GM12878 (cell line): ENCODE measurements at regions not wholly inside any gene's neighbourhood (a gene's known extent, or its start where the extent isn't known, plus 50 kb on each side); places are given as distances from the start of the nearest gene placed in this dataset.

Source experiments
- ATAC-seq: fragments of 200-7000 bp; cut with Tn5 transposase; 3 replicates; pipeline ENCODE4 v1.9.1; 2020; ENCODE audit warnings: mild to moderate bottlenecking, moderate library complexity
- BruUV-seq: library from RNA; stranded (reverse); fragments of 400-500 nt; replicated peaks from 2 replicates; lab custom pipeline; 2021; lab: Mats Ljungman, UMichigan
- CTCF ChIA-PET: fragments of 300-600 bp; sonication (Branson Sonifier 250); formaldehyde crosslinking; extraction: SDS; loops from one replicate; lab custom pipeline; 2021; ENCODE audit warnings: inconsistent platforms; lab: Yijun Ruan, JAX
- POLR2A ChIA-PET: fragments of 350-600 bp; formaldehyde crosslinking; extraction: SDS; loops from one replicate; lab custom pipeline; 2021; ENCODE audit warnings: inconsistent platforms; lab: Charles Lee
- RAD21 ChIA-PET: fragments of 300-600 bp; sonication (Branson Sonifier 250); formaldehyde crosslinking; loops from one replicate; lab custom pipeline; 2023; ENCODE audit warnings: antibody characterized with exemption; ENCODE audit not compliant: unreplicated experiment; lab: Charles Lee
- SMC1A ChIA-PET: fragments of 300-600 bp; sonication (Branson Sonifier 250); formaldehyde crosslinking; loops from one replicate; lab custom pipeline; 2023; ENCODE audit not compliant: unreplicated experiment, uncharacterized antibody; lab: Charles Lee
- DNase-seq: peaks from one replicate; pipeline ENCODE4 v3.0.0-alpha.2; 2011; ENCODE audit warnings: low read depth, low spot score
- FAIRE-seq: peaks from 3 replicates; lab custom pipeline; 2011; peaks lifted over from hg19 to GRCh38; lab: Jason Lieb, UNC
- H2AFZ ChIP-seq: 2 replicates; pipeline ENCODE4 v1.6.0; 2011; ENCODE audit warnings: low read depth, low read length, control low read depth; ENCODE audit not compliant: control insufficient read depth
- H3K27ac ChIP-seq: 2 replicates; pipeline ENCODE4 v1.5.1; 2011; ENCODE audit warnings: control low read depth; ENCODE audit not compliant: control insufficient read depth, insufficient read depth
- H3K27me3 ChIP-seq, 2 experiments: replicated peaks in 1 of 2; 2 replicates each; pipeline versions ENCODE4 v1.6.0 to v1.6.1; 2011; ENCODE audit warnings: low read length in 1 of 2; ENCODE audit not compliant: control insufficient read depth in 2 of 2, insufficient read depth in 2 of 2
- H3K36me3 ChIP-seq, 2 experiments: 2 replicates each; pipeline ENCODE4 v1.5.1; 2011; ENCODE audit warnings: low read length in 1 of 2; ENCODE audit not compliant: control insufficient read depth in 2 of 2, insufficient read depth in 2 of 2
- H3K4me1 ChIP-seq: 2 replicates; pipeline ENCODE4 v1.6.1; 2011; ENCODE audit warnings: mild to moderate bottlenecking, low read length, moderate library complexity, mixed read lengths; ENCODE audit not compliant: control insufficient read depth, insufficient read depth
- H3K4me2 ChIP-seq: 2 replicates; pipeline ENCODE4 v1.6.0; 2011; ENCODE audit warnings: control low read depth; ENCODE audit not compliant: control insufficient read depth, insufficient read depth
- H3K4me3 ChIP-seq: fragments of 200-600 bp; sonication (generic); 2 replicates; pipeline ENCODE4 v1.5.1; 2016
- H3K79me2 ChIP-seq: 2 replicates; pipeline ENCODE4 v1.6.0; 2011; ENCODE audit warnings: low read length; ENCODE audit not compliant: control insufficient read depth, insufficient read depth
- H3K9ac ChIP-seq: 2 replicates; pipeline ENCODE4 v1.8.0; 2011; ENCODE audit warnings: low read length, control low read depth, mixed read lengths; ENCODE audit not compliant: control insufficient read depth, insufficient read depth
- H3K9me3 ChIP-seq: replicated peaks from 3 replicates; pipeline ENCODE4 v1.5.1; 2011; ENCODE audit warnings: mild to moderate bottlenecking, low read length; ENCODE audit not compliant: control insufficient read depth, insufficient read depth
- H4K20me1 ChIP-seq: 2 replicates; pipeline ENCODE4 v1.6.0; 2011; ENCODE audit not compliant: control insufficient read depth, insufficient read depth
- ATF7 ChIP-seq: fragments of 450-650 bp; IDR thresholded peaks from 2 replicates; pipeline ENCODE4 v1.6.1; 2016; ENCODE audit warnings: low read depth, mild to moderate bottlenecking
- BMI1 ChIP-seq: fragments of 450-650 bp; IDR thresholded peaks from 2 replicates; pipeline ENCODE4 v1.6.1; 2016; ENCODE audit warnings: mild to moderate bottlenecking, moderate library complexity, borderline replicate concordance
- CEBPB ChIP-seq, 2 experiments: fragments of 150-350 bp in 1 of 2; IDR thresholded peaks; 2 replicates each; pipeline ENCODE4 v1.6.1; 2012 to 2014; ENCODE audit warnings: low read depth in 2 of 2, low read length in 2 of 2, borderline replicate concordance in 1 of 2, inconsistent platforms in 1 of 2
- CHD4 ChIP-seq: fragments of 200-600 bp; sonication (generic); IDR thresholded peaks from 2 replicates; pipeline ENCODE4 v1.6.1; 2016; ENCODE audit warnings: mild to moderate bottlenecking
- EZH2 ChIP-seq: IDR thresholded peaks from 2 replicates; pipeline ENCODE4 v1.6.1; 2012; ENCODE audit warnings: low read depth, mild to moderate bottlenecking, control low read depth, inconsistent platforms, low read length, borderline replicate concordance; ENCODE audit not compliant: control insufficient read depth
- FOXM1 ChIP-seq: IDR thresholded peaks from 2 replicates; pipeline ENCODE4 v1.6.1; 2012; ENCODE audit warnings: low read depth, mild to moderate bottlenecking, inconsistent platforms, low read length, moderate library complexity
- HDAC2 ChIP-seq: fragments of 200-600 bp; sonication (generic); IDR thresholded peaks from 2 replicates; pipeline ENCODE4 v1.6.1; 2017
- HDAC6 ChIP-seq: fragments of 200-600 bp; sonication (generic); IDR thresholded peaks from one replicate; pipeline ENCODE4 v1.8.0; 2017; ENCODE audit warnings: antibody characterized with exemption; ENCODE audit not compliant: unreplicated experiment
- IRF4 ChIP-seq: IDR thresholded peaks from 2 replicates; pipeline ENCODE4 v1.6.1; 2011; ENCODE audit warnings: low read depth, low read length
- KDM1A ChIP-seq: fragments of 200-600 bp; sonication (generic); IDR thresholded peaks from 2 replicates; pipeline ENCODE4 v1.6.1; 2016; ENCODE audit warnings: borderline replicate concordance
- KLF5 ChIP-seq: fragments of 450-650 bp; IDR thresholded peaks from 2 replicates; pipeline ENCODE4 v1.6.1; 2014; ENCODE audit warnings: mild to moderate bottlenecking; ENCODE audit not compliant: partially characterized antibody
- RAD21 ChIP-seq: IDR thresholded peaks from 2 replicates; pipeline ENCODE4 v1.6.1; 2011; ENCODE audit warnings: mild to moderate bottlenecking, low read depth, low read length, moderate library complexity; ENCODE audit not compliant: insufficient read depth
- RAD51 ChIP-seq: fragments of 450-650 bp; IDR thresholded peaks from 2 replicates; pipeline ENCODE4 v1.6.1; 2016; ENCODE audit warnings: moderate library complexity, mild to moderate bottlenecking, inconsistent platforms
- RUNX3 ChIP-seq: IDR thresholded peaks from 2 replicates; pipeline ENCODE4 v1.6.1; 2012; ENCODE audit warnings: low read length, inconsistent platforms
- SMARCA5 ChIP-seq: fragments of 450-650 bp; IDR thresholded peaks from 2 replicates; pipeline ENCODE4 v1.6.1; 2017; ENCODE audit warnings: mild to moderate bottlenecking
- SP1 ChIP-seq: IDR thresholded peaks from one replicate; pipeline ENCODE4 v1.6.1; 2011; ENCODE audit warnings: low read depth, low read length
- ZNF384 ChIP-seq: IDR thresholded peaks from 2 replicates; pipeline ENCODE4 v1.6.1; 2012; ENCODE audit warnings: low read depth, mild to moderate bottlenecking, low read length, improper control_type of control experiment, borderline replicate concordance
- WGBS: methylation state at CpG from one replicate; pipeline ENCODE4 v1.1.6; 2016; ENCODE audit warnings: low lambda C conversion rate; ENCODE audit not compliant: insufficient replicate concordance, insufficient coverage; ENCODE audit errors: missing lambda C conversion rate; 5-methylcytosine and 5-hydroxymethylcytosine counted together
- in situ Hi-C: fragments of 300-500 bp; cut with MboI; formaldehyde crosslinking; loops from 9 replicates; pipeline ENCODE4 v1.14.3; 2018; ENCODE audit warnings: mixed read lengths
- intact Hi-C: fragments of 100-400 bp; cut with micrococcal nuclease; formaldehyde crosslinking; loops from one replicate; pipeline ENCODE4 v1.14.2; 2022; ENCODE audit not compliant: unreplicated experiment
- TF ChIP-seq, protein P1 (sequence below): IDR thresholded peaks from 2 replicates; pipeline ENCODE4 v1.6.1; 2012; ENCODE audit warnings: mild to moderate bottlenecking, low read depth, low read length

DNA sequence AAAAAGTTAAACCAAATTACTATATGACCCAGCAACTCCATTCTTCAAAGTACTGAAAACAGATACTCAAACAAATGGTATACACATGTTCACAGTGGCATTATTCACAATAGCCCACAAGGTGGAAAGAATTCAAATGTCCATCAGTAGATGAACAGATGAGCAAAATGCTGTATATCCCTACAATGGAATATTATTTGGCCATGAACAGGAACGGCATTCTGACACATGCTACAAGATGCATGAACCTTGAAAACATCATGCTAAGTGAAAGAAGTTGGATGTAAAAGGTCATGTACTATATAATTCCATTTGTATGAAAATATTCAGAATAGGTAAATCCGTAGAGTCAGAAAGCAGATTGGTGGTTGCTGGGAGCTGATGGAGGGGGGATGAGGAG lies 73.5 kb upstream of the XYLT1 start:
- ChIA-PET RAD21 (no interaction called here), POLR2A (no interaction called here), CTCF (interaction anchor here (0.5 kb wide), 1 partner anchor 28 kb away, joined by 3 read pairs; no protein-coding TSS in a partner anchor), SMC1A (interaction anchor here (1.5 kb wide), 1 partner anchor 12 kb away, joined by 5 read pairs; no protein-coding TSS in a partner anchor)
- WGBS: 61% methylated on average over 2 of the region's 2 CpGs
- no peak for ATAC-seq
- Histone ChIP-seq H3K4me1 (no peaks in the 10 kb centered on the region), H3K79me2 (no peaks in the 10 kb centered on the region), H4K20me1 (no peaks in the 10 kb centered on the region), H3K4me3 (no peak overlapping the region), H3K9ac (no peak overlapping the region), H3K9me3 (no peaks in the 10 kb centered on the region), H3K36me3 (no peaks in the 10 kb centered on the region), H3K27ac (no peak overlapping the region), H3K4me2 (no peak overlapping the region), H2AFZ (no peak overlapping the region), H3K27me3 (no peaks in the 10 kb centered on the region; a peak in 1 of 4 replicates)
- DNase-seq: no peak
- no peak for FAIRE-seq
- TF ChIP-seq ZNF384 (no peak), HDAC6 (no peak), EZH2 (no peak), CHD4 (no peak), IRF4 (no peak), SMARCA5 (no peak), RUNX3 (no peak), BMI1 (no peak), KLF5 (no peak), RAD21 (no peak), CEBPB (IDR thresholded peaks at IDR 0.05; ENCODE audit: borderline replicate concordance in 1 of 2, low read depth in 2 of 2, low read length in 2 of 2) (no peak), ATF7 (no peak), SP1 (no peak), FOXM1 (no peak), KDM1A (no peak), RAD51 (no peak), HDAC2 (no peak)
- TF ChIP-seq, protein P1, sequence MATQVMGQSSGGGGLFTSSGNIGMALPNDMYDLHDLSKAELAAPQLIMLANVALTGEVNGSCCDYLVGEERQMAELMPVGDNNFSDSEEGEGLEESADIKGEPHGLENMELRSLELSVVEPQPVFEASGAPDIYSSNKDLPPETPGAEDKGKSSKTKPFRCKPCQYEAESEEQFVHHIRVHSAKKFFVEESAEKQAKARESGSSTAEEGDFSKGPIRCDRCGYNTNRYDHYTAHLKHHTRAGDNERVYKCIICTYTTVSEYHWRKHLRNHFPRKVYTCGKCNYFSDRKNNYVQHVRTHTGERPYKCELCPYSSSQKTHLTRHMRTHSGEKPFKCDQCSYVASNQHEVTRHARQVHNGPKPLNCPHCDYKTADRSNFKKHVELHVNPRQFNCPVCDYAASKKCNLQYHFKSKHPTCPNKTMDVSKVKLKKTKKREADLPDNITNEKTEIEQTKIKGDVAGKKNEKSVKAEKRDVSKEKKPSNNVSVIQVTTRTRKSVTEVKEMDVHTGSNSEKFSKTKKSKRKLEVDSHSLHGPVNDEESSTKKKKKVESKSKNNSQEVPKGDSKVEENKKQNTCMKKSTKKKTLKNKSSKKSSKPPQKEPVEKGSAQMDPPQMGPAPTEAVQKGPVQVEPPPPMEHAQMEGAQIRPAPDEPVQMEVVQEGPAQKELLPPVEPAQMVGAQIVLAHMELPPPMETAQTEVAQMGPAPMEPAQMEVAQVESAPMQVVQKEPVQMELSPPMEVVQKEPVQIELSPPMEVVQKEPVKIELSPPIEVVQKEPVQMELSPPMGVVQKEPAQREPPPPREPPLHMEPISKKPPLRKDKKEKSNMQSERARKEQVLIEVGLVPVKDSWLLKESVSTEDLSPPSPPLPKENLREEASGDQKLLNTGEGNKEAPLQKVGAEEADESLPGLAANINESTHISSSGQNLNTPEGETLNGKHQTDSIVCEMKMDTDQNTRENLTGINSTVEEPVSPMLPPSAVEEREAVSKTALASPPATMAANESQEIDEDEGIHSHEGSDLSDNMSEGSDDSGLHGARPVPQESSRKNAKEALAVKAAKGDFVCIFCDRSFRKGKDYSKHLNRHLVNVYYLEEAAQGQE: no peak
- intact Hi-C loops: no loop called here
- in situ Hi-C loops: no loop called here
- BruUV-seq: no TSS peak
